Spinal cord (tissue), 9 donors: ENCODE measurements at regions not wholly inside any gene's neighbourhood (a gene's known extent, or its start where the extent isn't known, plus 50 kb on each side); places are given as distances from the start of the nearest gene placed in this dataset.
"Not testable (repeated sequence)": the region's sequence is repeated elsewhere in the genome, so short reads cannot be mapped to it uniquely, and the experiment has no call there.

Experiments
- DNase-seq, 6 donors: peaks; one replicate each; pipeline versions ENCODE4 v3.0.0 to v3.0.0-alpha.2; 2013 to 2015; ENCODE audit warnings: low spot score in 6 of 6, low read depth in 4 of 6
- H3K27ac ChIP-seq: one replicate; pipeline ENCODE4 v1.5.1; 2013; ENCODE audit warnings: low read depth, low read length, control low read depth
- H3K27me3 ChIP-seq: one replicate; pipeline ENCODE4 v1.6.1; 2013; ENCODE audit warnings: low read length; ENCODE audit not compliant: control insufficient read depth, insufficient read depth
- H3K36me3 ChIP-seq: one replicate; pipeline ENCODE4 v1.6.1; 2013; ENCODE audit warnings: low read length; ENCODE audit not compliant: control insufficient read depth, insufficient read depth
- H3K4me1 ChIP-seq: one replicate; pipeline ENCODE4 v1.6.1; 2013; ENCODE audit warnings: low read length; ENCODE audit not compliant: control insufficient read depth, insufficient read depth
- H3K4me3 ChIP-seq: one replicate; pipeline ENCODE4 v1.5.1; 2013; ENCODE audit warnings: low read depth, low read length, control low read depth
- H3K9me3 ChIP-seq: one replicate; pipeline ENCODE4 v1.6.1; 2013; ENCODE audit warnings: low read length; ENCODE audit not compliant: control insufficient read depth, insufficient read depth
- WGBS: methylation state at CpG from one replicate; pipeline ENCODE4 v1.1.5; 2013; ENCODE audit warnings: missing lambda C conversion rate; ENCODE audit not compliant: insufficient coverage; 5-methylcytosine and 5-hydroxymethylcytosine counted together
- donor health status: healthy.

DNA sequence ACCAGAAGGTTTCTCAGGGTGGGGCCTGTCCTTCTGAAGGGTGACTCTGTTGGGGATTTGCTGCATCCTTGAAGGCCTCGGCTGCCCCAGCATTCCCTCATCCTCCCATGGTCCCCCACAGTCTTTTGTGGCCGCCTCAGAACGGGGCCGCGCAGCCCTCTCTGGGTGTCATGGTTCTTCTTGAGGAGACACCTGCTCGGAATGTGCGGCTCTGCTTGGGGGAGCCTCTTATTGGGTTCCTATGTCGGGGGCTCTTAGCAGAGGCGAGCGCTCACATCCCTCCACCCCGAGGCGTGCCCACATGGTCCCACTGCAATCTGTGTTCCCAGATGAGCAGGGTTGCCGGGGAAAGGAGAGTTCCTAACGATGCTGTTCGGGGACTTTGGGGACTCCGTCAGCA lies 1008.4 kb downstream of the BRD1 start:
- DNase-seq = no peak
- Histone ChIP-seq H3K9me3 (peaks cover 5% of the 10 kb centered on the region), H3K27ac (no peak overlapping the region), H3K27me3 (no peaks in the 10 kb centered on the region), H3K36me3 (no peaks in the 10 kb centered on the region), H3K4me3 (no peak overlapping the region), H3K4me1 (peaks cover 7% of the 10 kb centered on the region)
- WGBS = 90% methylated on average over 9 of the region's 16 CpGs

DNA sequence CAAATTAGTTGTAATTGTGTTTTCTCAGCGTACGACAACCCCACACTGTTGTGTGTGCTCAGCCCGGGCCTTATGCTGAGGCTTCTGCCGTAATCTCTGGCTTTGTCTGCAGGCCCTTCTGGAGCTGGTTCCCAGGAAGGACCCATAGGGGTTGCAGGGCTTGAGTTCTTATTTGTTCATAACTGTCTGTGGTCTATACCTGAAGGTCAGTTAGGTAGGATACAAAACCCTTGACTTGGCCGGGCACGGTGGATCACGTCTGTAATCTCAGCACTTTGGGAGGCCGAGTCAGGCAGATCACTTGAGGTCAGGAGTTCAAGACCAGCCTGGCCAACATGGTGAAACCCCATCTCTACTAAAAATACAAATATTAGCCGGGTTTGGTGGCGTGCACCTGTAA lies 1010.2 kb downstream of the BRD1 start:
- not testable (repeated sequence) for DNase-seq, H3K36me3 ChIP-seq, H3K27ac ChIP-seq, H3K9me3 ChIP-seq, H3K27me3 ChIP-seq, H3K4me3 ChIP-seq, H3K4me1 ChIP-seq
- 97% methylated on average over 9 of the region's 10 CpGs for WGBS

DNA sequence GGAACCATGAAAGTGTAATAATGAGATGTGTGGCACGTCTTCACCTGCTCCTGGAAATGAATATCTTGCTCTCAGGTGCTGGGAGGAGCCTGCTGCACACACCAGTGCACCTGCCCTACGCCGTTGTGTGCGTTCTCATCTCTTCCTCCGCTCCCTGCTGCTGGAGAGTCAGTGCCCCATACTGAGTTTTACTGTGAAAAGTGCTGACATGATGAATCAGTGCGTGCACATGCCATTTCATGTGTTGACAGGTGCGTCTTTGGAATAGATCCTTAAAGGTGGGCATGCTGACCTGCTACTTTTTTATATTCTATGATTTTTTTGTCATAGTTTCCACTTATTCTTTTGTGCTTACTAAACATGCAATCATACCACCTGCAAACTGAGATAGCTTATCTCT lies 1015.8 kb downstream of the BRD1 start:
- 94% methylated on average over 4 of the region's 7 CpGs for WGBS
- Histone ChIP-seq H3K9me3 (peaks cover 5% of the 10 kb centered on the region), H3K4me1 (peaks cover 10% of the 10 kb centered on the region), H3K4me3 (no peak overlapping the region), H3K27me3 (no peaks in the 10 kb centered on the region), H3K36me3 (no peaks in the 10 kb centered on the region), H3K27ac (no peak overlapping the region)
- DNase-seq = no peak

DNA sequence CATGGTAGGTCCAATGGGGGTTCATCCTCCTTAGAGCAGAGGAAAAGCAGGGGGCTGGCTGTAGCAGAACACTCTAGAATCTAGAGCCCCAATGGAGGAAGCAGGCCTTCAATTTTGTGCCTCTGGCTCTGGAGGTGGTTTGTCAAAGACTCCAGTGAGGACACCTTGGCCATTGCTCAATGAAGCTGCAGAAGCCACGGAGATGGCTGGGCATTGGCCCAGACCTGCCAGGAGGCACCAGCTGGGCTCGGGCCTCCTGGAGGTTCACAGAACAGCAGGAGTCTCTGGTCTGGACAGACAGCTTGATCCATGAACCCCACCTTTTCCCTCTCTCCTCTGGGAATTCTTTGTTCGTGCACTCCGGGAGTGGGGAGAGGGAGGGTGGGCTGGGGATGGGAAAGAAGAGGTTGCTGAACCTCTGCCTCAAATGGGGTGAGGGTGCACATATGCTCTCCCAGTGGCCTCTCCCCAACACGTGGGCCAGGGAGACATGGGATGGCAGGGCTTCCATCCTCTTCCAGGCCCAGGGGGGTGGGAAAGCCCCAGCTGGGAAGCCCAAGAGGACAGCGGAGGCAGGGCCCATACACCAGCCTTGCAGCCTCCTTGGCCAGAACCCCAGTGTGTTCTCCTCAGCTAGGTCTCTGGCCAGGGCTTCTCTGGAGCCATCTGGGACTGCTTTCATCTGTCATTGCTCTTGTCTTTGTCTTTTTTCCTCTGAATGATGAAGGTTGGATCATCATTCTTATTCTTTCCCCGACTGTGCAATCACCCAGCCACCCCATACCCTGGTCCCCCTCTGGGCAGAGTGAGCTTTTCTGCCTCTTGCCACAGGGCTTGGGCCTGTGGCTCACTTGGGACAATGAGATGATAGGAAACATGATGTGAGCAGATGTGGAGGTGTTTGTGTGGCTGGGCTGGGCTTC lies 1019.4 kb downstream of the BRD1 start:
- no peaks in the 10 kb centered on the region for H3K9me3 ChIP-seq
- 83% methylated on average over 2 of the region's 7 CpGs for WGBS

DNA sequence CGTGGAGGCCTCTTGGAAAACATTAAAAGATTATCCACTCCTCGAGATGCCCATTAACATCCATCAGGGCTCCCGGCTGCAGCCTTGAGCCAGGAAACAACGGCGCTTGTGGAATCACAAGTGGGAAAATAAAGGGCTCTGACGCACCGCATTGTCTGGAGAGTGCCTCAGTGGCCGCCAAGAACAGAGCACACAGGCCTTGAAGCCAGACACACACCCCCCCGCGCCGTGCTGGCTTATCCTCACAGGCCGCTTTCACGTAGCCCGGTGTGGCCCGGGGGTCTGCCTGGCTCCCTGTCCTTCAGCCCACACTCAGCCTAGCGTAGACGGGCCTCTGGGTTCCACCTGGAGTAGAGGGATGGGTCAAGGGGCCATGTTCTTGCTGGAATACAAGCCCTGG lies 1020.5 kb downstream of the BRD1 start:
- H3K4me1 ChIP-seq = peaks cover 57% of the 10 kb centered on the region
- H3K27ac ChIP-seq = no peak overlapping the region
- DNase-seq = peak in 5 of 6 donors; percentile 35 to 84 (median 60)
- H3K9me3 ChIP-seq = no peaks in the 10 kb centered on the region
- H3K27me3 ChIP-seq = no peaks in the 10 kb centered on the region
- no peak overlapping the region for H3K4me3 ChIP-seq
- WGBS = 14% methylated on average over 13 of the region's 17 CpGs
- H3K36me3 ChIP-seq = no peaks in the 10 kb centered on the region

More for the DNA sequence above, 1019.4 kb downstream of the BRD1 start:
- no peak overlapping the region for H3K27ac ChIP-seq
- DNase-seq = no peak
- no peaks in the 10 kb centered on the region for H3K36me3 ChIP-seq
- H3K4me3 ChIP-seq = no peak overlapping the region
- no peaks in the 10 kb centered on the region for H3K27me3 ChIP-seq
- H3K4me1 ChIP-seq = peaks cover 46% of the 10 kb centered on the region

DNA sequence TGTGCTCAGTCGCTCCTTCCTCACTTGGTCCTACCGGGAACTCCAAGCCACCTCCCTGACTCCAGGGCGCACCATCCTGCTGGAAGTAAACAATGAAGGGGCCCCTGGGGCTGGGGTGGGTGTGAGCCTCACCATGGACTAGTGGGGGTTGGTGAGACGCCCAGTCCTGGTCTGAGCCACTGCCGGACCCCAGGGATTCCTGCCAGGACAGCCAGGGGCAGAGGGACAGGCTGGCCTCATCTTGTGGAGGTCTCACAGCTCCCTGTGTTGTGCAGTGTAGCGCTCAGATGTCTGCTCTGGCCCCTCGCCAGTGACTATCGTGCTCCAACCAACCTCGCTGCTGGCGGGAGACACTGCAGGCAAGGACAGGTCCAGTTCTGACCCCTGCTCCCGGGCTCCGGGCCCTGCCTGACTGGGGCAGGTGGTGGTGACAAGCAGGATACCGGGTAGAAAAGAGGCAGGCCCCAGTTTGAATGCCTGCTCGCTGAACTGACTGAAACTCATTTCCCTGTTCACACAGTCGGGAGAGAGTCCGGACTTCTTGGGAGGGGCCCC lies 1021.4 kb downstream of the BRD1 start:
- WGBS = 40% methylated on average over 16 of the region's 16 CpGs
- H3K27me3 ChIP-seq = no peaks in the 10 kb centered on the region
- H3K4me3 ChIP-seq = no peak overlapping the region
- DNase-seq = peak in 2 of 6 donors; percentile 48 to 54
- H3K27ac ChIP-seq = no peak overlapping the region
- H3K36me3 ChIP-seq = no peaks in the 10 kb centered on the region
- no peaks in the 10 kb centered on the region for H3K9me3 ChIP-seq
- H3K4me1 ChIP-seq = peaks cover 57% of the 10 kb centered on the region

DNA sequence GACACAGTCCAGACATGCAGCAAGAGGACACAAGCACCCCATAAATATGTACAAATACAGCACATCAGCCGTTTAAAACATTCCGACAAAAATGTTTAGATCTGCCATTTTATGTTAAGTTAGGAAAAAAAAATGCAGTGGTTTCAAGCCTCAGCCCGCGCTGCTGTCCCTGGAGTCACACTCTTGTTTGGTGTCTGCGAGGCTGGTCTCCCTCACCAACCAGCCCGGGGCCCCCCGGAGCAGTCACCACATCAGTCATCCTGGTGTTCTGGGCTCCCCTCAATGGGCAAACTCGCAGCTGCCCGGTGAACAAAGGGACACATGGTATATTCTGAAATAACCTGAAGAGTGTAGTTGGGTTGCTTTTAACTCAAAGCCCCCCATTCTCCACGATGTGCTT lies 1022.2 kb downstream of the BRD1 start:
- Histone ChIP-seq H3K36me3 (no peaks in the 10 kb centered on the region), H3K4me1 (peaks cover 57% of the 10 kb centered on the region), H3K27ac (no peak overlapping the region), H3K9me3 (no peaks in the 10 kb centered on the region), H3K27me3 (no peaks in the 10 kb centered on the region), H3K4me3 (no peak overlapping the region)
- no peak for DNase-seq
- WGBS = 64% methylated on average over 6 of the region's 10 CpGs

DNA sequence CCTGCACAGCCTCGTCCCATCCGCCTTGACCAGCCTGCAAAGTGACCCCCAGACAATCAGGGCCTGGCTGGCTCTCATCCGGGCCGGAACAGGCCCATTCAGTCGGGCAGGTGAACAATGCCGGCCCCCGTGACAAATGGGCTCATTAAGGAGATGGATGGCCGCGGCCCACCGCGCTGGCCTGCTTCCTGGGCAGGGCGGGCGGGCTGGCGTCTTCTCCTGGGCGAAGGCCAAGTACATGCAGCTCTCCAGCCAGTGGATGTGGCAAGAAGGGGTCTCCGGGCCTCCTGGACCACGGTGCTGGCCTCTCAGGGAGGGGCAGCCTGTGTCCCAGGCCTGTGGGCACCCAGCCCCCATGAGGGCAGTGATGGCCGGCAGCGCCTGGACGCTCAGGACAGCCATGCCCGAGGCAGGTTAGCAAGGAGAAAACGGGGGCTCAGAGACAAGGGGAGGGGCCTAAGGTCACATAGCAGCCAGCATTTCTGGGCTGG lies 1022.8 kb downstream of the BRD1 start:
- Histone ChIP-seq H3K9me3 (no peaks in the 10 kb centered on the region), H3K4me3 (no peak overlapping the region), H3K27ac (no peak overlapping the region), H3K36me3 (no peaks in the 10 kb centered on the region), H3K4me1 (peaks cover 57% of the 10 kb centered on the region), H3K27me3 (no peaks in the 10 kb centered on the region)
- WGBS = 25% methylated on average over 22 of the region's 22 CpGs
- peak; percentile 47 to 86 (median 60) for DNase-seq

DNA sequence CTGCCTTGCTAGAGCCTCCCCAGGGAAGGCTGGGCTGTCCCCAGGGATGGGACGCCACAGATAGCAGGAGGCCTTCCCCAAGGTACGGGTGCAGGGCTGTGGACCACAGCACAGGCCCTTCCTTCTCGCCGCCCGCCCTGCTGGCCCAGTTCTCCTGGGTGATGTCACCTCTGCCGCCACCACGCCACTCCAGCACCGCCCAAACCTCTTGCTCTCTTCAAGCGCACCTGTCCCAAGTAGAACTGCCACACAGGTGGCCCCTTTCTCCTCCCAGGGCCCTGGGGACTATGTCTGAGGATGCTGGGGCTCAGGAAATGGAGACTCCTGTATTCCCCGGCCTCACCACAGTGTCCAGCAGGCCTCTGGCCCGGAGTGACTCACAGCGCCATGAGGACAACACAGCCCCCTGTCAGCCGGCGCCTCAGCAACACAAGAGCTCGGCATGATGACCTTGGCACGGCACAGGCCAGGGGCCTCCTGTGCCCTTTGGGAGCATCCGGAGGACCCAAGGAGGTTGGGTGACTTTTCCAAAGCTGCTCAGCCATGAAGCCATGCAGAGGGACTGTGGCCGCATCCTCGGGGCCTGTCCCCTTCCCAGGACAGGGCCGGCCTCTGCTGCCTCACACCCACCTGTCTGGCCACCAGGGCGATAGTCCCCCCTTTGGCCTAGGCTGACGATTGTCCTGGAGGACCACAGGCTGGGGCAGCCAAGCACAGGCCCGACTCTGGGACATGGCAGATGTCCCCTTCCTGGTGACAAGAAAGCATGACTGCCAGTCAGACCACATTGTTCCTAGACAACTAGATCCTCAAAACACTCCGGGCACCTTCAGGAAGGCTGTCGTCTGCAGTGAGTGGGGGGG lies 1023.5 kb downstream of the BRD1 start:
- Histone ChIP-seq H3K4me1 (peaks cover 57% of the 10 kb centered on the region), H3K27ac (no peak overlapping the region), H3K4me3 (no peak overlapping the region), H3K9me3 (no peaks in the 10 kb centered on the region), H3K27me3 (no peaks in the 10 kb centered on the region), H3K36me3 (no peaks in the 10 kb centered on the region)
- DNase-seq = no peak
- WGBS = 74% methylated on average over 25 of the region's 25 CpGs
